IMR-90 (cell line): ENCODE measurements at regions not wholly inside any gene's neighbourhood (a gene's known extent, or its start where the extent isn't known, plus 50 kb on each side); places are given as distances from the start of the nearest gene placed in this dataset.

Experiments
- BHLHE40 ChIP-seq: fragments of 150-350 bp; IDR thresholded peaks from 2 replicates; pipeline ENCODE4 v1.6.1; 2016; ENCODE audit warnings: mild to moderate bottlenecking, low read depth, low read length
- CEBPB ChIP-seq: IDR thresholded peaks from 2 replicates; pipeline ENCODE4 v1.6.1; 2012; ENCODE audit warnings: low read depth, low read length, improper control_type of control experiment
- ELK1 ChIP-seq: fragments of 150-350 bp; IDR thresholded peaks from 2 replicates; pipeline ENCODE4 v1.6.1; 2016; ENCODE audit warnings: low read depth, mild to moderate bottlenecking, low read length, moderate library complexity, borderline replicate concordance
- FOS ChIP-seq: fragments of 150-350 bp; IDR thresholded peaks from 2 replicates; pipeline ENCODE4 v1.6.1; 2016; ENCODE audit warnings: low read depth, low read length
- MAFK ChIP-seq: IDR thresholded peaks from 2 replicates; pipeline ENCODE4 v1.6.1; 2012; ENCODE audit warnings: low read depth, low read length, improper control_type of control experiment
- MAZ ChIP-seq: IDR thresholded peaks from 2 replicates; pipeline ENCODE4 v1.6.1; 2012; ENCODE audit warnings: low read depth, mild to moderate bottlenecking, low read length, improper control_type of control experiment, moderate library complexity, borderline replicate concordance
- POLR2A ChIP-seq: IDR thresholded peaks from 2 replicates; pipeline ENCODE4 v1.6.1; 2012; ENCODE audit warnings: mild to moderate bottlenecking, low read depth, low read length
- RCOR1 ChIP-seq: IDR thresholded peaks from 2 replicates; pipeline ENCODE4 v1.6.1; 2012; ENCODE audit warnings: mild to moderate bottlenecking, low read length, improper control_type of control experiment; ENCODE audit not compliant: insufficient replicate concordance
- SMC3 ChIP-seq: fragments of 150-350 bp; IDR thresholded peaks from 2 replicates; pipeline ENCODE4 v1.6.1; 2016; ENCODE audit warnings: low read depth, mild to moderate bottlenecking, antibody characterized with exemption, low read length, moderate library complexity
- TF ChIP-seq, protein P1 (sequence below): conservative IDR thresholded peaks from 2 replicates; pipeline ENCODE4 v1.5.1; 2012; ENCODE audit warnings: mild to moderate bottlenecking, low read depth, low read length, improper control_type of control experiment

GRCh38 chr3:1462856-1463450 lies 370.1 kb downstream of the CNTN6 start:
- TF ChIP-seq POLR2A: no peak
- TF ChIP-seq, protein P1, sequence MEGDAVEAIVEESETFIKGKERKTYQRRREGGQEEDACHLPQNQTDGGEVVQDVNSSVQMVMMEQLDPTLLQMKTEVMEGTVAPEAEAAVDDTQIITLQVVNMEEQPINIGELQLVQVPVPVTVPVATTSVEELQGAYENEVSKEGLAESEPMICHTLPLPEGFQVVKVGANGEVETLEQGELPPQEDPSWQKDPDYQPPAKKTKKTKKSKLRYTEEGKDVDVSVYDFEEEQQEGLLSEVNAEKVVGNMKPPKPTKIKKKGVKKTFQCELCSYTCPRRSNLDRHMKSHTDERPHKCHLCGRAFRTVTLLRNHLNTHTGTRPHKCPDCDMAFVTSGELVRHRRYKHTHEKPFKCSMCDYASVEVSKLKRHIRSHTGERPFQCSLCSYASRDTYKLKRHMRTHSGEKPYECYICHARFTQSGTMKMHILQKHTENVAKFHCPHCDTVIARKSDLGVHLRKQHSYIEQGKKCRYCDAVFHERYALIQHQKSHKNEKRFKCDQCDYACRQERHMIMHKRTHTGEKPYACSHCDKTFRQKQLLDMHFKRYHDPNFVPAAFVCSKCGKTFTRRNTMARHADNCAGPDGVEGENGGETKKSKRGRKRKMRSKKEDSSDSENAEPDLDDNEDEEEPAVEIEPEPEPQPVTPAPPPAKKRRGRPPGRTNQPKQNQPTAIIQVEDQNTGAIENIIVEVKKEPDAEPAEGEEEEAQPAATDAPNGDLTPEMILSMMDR: no peak
- TF ChIP-seq ELK1: no peak
- TF ChIP-seq SMC3: no peak
- TF ChIP-seq BHLHE40: no peak
- TF ChIP-seq FOS: no peak
- no peak for TF ChIP-seq RCOR1
- no peak for TF ChIP-seq CEBPB
- no peak for TF ChIP-seq MAFK
- no peak for TF ChIP-seq MAZ
